Adrenal gland (tissue), 9 donors: ENCODE measurements at regions not wholly inside any gene's neighbourhood (a gene's known extent, or its start where the extent isn't known, plus 50 kb on each side); places are given as distances from the start of the nearest gene placed in this dataset.
A peak's percentile ranks its signal among the peaks of the same experiment; 100 is the strongest.
"Not testable (repeated sequence)": the region's sequence is repeated elsewhere in the genome, so short reads cannot be mapped to it uniquely, and the experiment has no call there.

Source experiments
- DNase-seq, 7 donors: peaks; one replicate each; pipeline ENCODE4 v3.0.0-alpha.2; 2019 to 2020
- H3K27ac ChIP-seq, 5 donors: fragments of 200-600 bp; sonication (generic) in 4 of 5; 1 replicate in 3 of 5; 2 replicates in 2 of 5; pipeline versions ENCODE4 v1.5.1 to v1.8.0; 2016 to 2020; ENCODE audit warnings: mild to moderate bottlenecking in 1 of 5
- H3K27me3 ChIP-seq: fragments of 200-600 bp; 2 replicates; pipeline ENCODE4 v1.8.0; 2021
- H3K36me3 ChIP-seq, 2 donors: fragments of 200-600 bp; replicated peaks in 1 of 2; 1 replicate in 1 of 2; 2 replicates in 1 of 2; pipeline versions ENCODE4 v1.5.1 to v1.8.0; 2018 to 2022
- H3K4me1 ChIP-seq, 2 donors: fragments of 200-600 bp; replicated peaks in 1 of 2; 1 replicate in 1 of 2; 2 replicates in 1 of 2; pipeline versions ENCODE4 v1.5.1 to v1.8.0; 2018 to 2021
- H3K4me3 ChIP-seq, 4 donors: fragments of 200-600 bp; sonication (generic) in 3 of 4; one replicate each; pipeline ENCODE4 v1.5.1; 2016 to 2018
- H3K9me3 ChIP-seq, 3 donors: fragments of 200-600 bp; sonication (generic) in 1 of 3; replicated peaks in 1 of 3; 1 replicate in 2 of 3; 2 replicates in 1 of 3; pipeline versions ENCODE4 v1.5.1 to v1.8.0; 2016 to 2021
- POLR2A ChIP-seq, 2 donors: fragments of 450-650 bp; IDR thresholded peaks; one replicate each; pipeline ENCODE4 v1.6.1; 2017; ENCODE audit warnings: antibody characterized with exemption in 2 of 2, mild to moderate bottlenecking in 2 of 2, moderate library complexity in 1 of 2
- WGBS, 4 donors: extraction: QIAGEN DNeasy Blood & Tissue Kit in 2 of 4; methylation state at CpG; one replicate each; pipeline versions ENCODE4 v1.1.5 to v1.1.7; 2013 to 2017; 5-methylcytosine and 5-hydroxymethylcytosine counted together
- intact Hi-C, 2 donors: fragments of 100-400 bp; cut with DNase I; formaldehyde crosslinking; loops; one replicate each; pipeline versions ENCODE4 v1.14.1 to v1.15.0; 2022 to 2023
- TF ChIP-seq, protein P1 (sequence below), 6 experiments: fragments of 450-650 bp in 4 of 6; fragments of 200-600 bp in 2 of 6; sonication (generic) in 1 of 6; IDR thresholded peaks; 1 replicate in 5 of 6; 2 replicates in 1 of 6; pipeline versions ENCODE4 v1.5.1 to v1.8.0; 2016 to 2021; ENCODE audit warnings: antibody characterized with exemption in 6 of 6, mild to moderate bottlenecking in 2 of 6, moderate library complexity in 1 of 6
- donor health status: healthy with polysubstance abuse.
- donor health status: Bipolar disorder and iron deficiency.
- donor health status: DM: yes; HTN: yes; CAD: no.
- donor health status: DM: no; HTN: no; CAD: no.
- donor health status: DM: no; HTN: no; CAD: no.

DNA sequence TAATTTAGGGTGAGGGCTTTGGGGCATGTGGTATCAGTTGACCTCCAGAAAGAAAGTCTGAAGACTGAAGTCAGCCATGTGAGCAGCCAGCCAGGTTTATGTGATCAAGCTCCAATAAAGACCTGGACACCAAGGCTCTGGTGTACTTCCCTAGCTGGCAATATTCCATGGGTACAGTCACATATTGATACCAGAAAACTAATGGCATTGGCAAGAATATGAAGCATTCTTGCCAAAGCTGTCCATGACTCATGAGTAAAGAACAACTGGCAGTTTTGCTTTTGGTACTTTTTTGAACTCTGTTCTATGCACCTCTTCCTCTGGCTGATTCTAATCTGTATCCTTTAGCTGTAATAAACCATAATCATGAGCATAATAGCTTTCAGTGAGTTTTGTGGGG is 415.3 kb upstream of the CAMK1G start:
- Histone ChIP-seq H3K4me3 (no peak overlapping the region), H3K36me3 (no peaks in the 10 kb centered on the region), H3K9me3 (no peaks in the 10 kb centered on the region), H3K4me1 (peaks cover 0 to 16% of the 10 kb centered on the region in 2 donors), H3K27me3 (no peaks in the 10 kb centered on the region), H3K27ac (peak overlapping the region in 3 of 5 donors; percentile 6 to 25 (median 19))
- TF ChIP-seq POLR2A (IDR thresholded peaks at IDR 0.05) = no peak
- TF ChIP-seq, protein P1, sequence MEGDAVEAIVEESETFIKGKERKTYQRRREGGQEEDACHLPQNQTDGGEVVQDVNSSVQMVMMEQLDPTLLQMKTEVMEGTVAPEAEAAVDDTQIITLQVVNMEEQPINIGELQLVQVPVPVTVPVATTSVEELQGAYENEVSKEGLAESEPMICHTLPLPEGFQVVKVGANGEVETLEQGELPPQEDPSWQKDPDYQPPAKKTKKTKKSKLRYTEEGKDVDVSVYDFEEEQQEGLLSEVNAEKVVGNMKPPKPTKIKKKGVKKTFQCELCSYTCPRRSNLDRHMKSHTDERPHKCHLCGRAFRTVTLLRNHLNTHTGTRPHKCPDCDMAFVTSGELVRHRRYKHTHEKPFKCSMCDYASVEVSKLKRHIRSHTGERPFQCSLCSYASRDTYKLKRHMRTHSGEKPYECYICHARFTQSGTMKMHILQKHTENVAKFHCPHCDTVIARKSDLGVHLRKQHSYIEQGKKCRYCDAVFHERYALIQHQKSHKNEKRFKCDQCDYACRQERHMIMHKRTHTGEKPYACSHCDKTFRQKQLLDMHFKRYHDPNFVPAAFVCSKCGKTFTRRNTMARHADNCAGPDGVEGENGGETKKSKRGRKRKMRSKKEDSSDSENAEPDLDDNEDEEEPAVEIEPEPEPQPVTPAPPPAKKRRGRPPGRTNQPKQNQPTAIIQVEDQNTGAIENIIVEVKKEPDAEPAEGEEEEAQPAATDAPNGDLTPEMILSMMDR (IDR thresholded peaks at IDR 0.05) = no peak
- peak; percentile 57 to 83 (median 67) for DNase-seq
- intact Hi-C loops = no loop called here

DNA sequence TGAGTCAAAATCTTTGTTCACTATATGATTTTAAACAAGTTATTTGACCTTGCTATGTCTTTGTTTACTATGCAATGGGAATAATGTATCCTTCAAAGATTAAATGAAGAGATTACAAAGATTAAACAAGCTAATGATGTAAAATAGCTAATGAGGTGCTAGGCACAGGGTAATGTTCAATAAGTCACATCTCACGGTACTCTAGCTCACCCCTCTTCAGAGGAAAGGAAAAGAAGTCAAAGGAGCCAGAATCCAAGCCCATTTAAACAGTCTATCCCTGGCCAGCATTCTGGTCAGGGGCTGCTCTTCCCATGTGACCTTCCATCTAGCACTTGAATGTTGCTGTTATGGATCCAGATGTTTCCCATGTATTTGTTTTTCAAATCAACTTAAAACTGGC is 412.4 kb upstream of the CAMK1G start:
- Histone ChIP-seq H3K27me3 (no peaks in the 10 kb centered on the region), H3K4me1 (peaks cover 0 to 16% of the 10 kb centered on the region in 2 donors), H3K36me3 (no peaks in the 10 kb centered on the region), H3K4me3 (no peak overlapping the region), H3K27ac (no peak overlapping the region), H3K9me3 (no peaks in the 10 kb centered on the region)
- no peak for DNase-seq
- intact Hi-C loops = no loop called here
- WGBS, 4 donors = 0% methylated on average over 1 of the region's 1 CpG
- TF ChIP-seq, protein P1 (IDR thresholded peaks at IDR 0.05) = no peak
- TF ChIP-seq POLR2A (IDR thresholded peaks at IDR 0.05) = no peak

DNA sequence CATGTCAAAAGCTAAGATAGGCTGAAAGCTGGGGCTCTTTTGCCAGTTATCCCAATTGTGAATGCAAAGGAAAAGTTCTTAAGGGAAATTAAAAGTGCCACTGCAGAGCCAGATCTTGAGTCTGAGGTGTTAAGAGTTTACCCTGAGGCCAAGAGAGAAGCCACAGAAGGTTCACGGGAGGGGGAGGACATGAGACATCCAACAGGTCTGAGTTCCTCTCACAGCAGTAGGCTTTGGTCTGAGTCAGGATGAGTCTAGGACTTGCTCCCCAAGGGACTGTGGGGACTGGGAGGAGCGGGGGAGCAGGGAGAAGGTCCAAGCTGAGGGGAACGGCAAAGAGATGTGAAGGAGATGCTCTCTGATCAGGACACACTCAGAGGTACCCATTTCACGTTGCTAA is 411.2 kb upstream of the CAMK1G start:
- Histone ChIP-seq H3K36me3 (no peaks in the 10 kb centered on the region), H3K27me3 (no peaks in the 10 kb centered on the region), H3K27ac (no peak overlapping the region), H3K4me1 (peaks cover 0 to 16% of the 10 kb centered on the region in 2 donors), H3K9me3 (no peaks in the 10 kb centered on the region), H3K4me3 (no peak overlapping the region)
- TF ChIP-seq, protein P1 (IDR thresholded peaks at IDR 0.05) = no peak
- TF ChIP-seq POLR2A (IDR thresholded peaks at IDR 0.05) = no peak
- WGBS, 4 donors = 80 to 93% (median 88%) methylated on average over 4 of the region's 4 CpGs
- intact Hi-C loops = no loop called here
- DNase-seq = no peak

DNA sequence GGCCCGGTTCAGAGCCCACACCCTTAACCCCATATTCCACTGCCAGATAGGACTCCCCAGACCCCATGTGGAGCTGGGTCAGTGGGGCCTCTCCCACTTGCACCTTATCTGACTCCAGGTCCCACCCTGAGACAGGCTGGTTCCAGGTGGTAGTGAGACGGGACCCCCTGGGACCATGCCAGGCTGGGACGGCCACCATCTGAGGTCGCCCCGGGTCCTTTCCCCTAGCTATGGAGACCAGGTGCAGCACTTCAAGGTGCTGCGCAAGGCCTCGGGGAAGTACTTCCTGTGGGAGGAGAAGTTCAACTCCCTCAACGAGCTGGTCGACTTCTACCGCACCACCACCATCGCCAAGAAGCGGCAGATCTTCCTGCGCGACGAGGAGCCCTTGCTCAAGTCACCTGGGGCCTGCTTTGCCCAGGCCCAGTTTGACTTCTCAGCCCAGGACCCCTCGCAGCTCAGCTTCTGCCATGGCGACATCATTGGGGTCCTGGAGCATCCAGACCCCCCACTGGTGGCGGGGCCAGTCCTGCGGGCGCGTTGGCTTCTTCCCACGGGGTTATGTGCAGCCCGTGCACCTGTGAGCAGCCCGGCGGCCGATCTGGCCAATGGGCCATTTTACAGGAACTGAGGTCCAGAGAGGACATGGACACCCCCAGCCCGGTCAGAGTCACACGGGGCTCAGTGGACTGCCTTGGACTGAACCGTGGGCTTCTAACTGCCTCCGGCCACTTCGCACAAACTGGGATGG is 410.5 kb upstream of the CAMK1G start:
- intact Hi-C loops, DNase-seq, H3K27me3 ChIP-seq, H3K36me3 ChIP-seq, H3K4me3 ChIP-seq, H3K9me3 ChIP-seq, H3K27ac ChIP-seq: not testable (repeated sequence)
- peaks cover 0 to 10% of the 10 kb centered on the region in 2 donors for H3K4me1 ChIP-seq
- 90 to 100% (median 93%) methylated on average over 10 to 31 of the region's 31 CpGs for WGBS, 4 donors

DNA sequence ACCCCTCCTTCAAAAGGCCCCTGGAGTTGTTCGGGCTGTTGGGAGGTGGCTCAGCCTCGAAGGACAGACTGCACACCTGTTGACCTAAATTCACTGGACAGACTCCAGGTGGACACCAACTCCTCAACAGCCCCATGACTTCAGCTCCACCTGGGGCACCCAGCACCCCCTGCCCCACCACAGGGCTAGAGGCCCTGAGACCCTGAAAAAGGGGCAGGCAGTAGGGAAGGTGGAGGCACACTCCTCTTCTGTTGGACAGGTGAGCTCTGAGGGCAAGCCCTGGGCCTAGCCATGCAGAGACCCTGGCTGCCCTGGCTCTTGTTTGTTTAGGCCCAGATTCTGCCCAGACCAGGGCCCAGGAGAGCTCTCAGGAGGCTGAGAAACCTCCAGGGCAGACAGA is 409.7 kb upstream of the CAMK1G start:
- 89 to 95% (median 90%) methylated on average over 2 of the region's 2 CpGs; no CpG with 5 or more reads in 1 of the 4 donors for WGBS, 4 donors

More for the DNA sequence above, 409.7 kb upstream of the CAMK1G start:
- H3K27ac ChIP-seq, H3K4me1 ChIP-seq, H3K9me3 ChIP-seq, intact Hi-C loops, H3K4me3 ChIP-seq, DNase-seq, H3K36me3 ChIP-seq, H3K27me3 ChIP-seq: not testable (repeated sequence)
